Activated T-helper 1 cell treated with anti-CD3 and anti-CD28 coated beads, Interleukin-2, amount 50 U/mL, for 16 hours (primary cell): ENCODE measurements at regions not wholly inside any gene's neighbourhood (a gene's known extent, or its start where the extent isn't known, plus 50 kb on each side); places are given as distances from the start of the nearest gene placed in this dataset.
"Not testable (repeated sequence)": the region's sequence is repeated elsewhere in the genome, so short reads cannot be mapped to it uniquely, and the experiment has no call there.

Experiments
- DNase-seq, 2 donors: peaks; one replicate each; pipeline ENCODE4 v3.0.0-alpha.2; 2020; ENCODE audit warnings: low read depth in 1 of 2, low spot score in 1 of 2

- not testable (repeated sequence) for DNase-seq
Observed at GRCh38 chr19:34871911-34872310, 54.8 kb upstream of the ZNF30 start.

GRCh38 chr19:34867631-34868030 is 59.1 kb upstream of the ZNF30 start:
- no peak for DNase-seq

DNA sequence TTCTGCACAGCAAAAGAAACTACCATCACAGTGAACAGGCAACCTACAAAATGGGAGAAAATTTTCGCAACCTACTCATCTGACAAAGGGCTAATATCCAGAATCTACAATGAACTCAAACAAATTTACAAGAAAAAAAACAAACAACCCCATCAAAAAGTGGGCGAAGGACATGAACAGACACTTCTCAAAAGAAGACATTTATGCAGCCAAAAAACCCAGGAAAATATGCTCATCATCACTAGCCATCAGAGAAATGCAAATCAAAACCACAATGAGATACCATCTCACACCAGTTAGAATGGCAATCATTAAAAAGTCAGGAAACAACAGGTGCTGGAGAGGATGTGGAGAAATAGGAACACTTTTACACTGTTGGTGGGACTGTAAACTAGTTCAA is 61.5 kb upstream of the ZNF30 start:
- not testable (repeated sequence) for DNase-seq

GRCh38 chr19:34859823-34860736 is 66.6 kb upstream of the ZNF30 start:
- DNase-seq: not testable (repeated sequence)

DNA sequence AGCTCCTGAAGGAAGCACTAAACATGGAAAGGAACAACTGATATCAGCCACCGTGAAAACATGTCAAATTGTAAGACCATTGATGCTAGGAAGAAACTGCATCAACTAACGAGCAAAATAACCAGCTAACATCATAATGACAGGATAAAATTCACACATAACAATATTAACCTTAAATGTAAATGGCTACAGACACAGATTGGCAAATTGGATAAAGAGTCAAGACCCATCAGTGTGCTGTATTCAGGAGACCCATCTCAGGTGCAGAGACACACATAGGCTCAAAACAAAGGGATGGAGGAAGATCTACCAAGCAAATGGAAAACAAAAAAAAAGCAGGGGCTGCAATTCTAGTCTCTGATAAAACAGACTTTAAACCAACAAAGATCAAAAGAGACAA is 67.4 kb upstream of the ZNF30 start:
- DNase-seq: not testable (repeated sequence)

DNA sequence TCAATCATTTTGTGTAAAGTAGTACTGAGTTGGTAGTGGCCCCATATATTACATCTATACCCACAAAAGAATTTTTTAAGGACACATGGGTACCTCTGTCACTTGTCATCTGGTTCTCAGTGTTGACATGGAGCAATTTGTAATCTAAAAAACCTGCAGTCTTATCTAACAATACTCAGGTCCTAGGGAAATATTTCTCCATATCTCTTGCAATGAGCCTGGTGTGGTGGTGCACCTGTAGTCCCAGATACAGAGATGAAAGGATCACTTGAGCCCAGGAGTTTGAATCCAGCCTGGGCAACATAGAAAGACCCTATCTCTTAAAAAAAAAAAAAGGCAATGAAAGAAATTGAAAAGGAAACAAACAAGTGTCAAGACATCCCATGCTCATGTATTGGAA is 70.7 kb upstream of the ZNF30 start:
- no peak for DNase-seq

DNA sequence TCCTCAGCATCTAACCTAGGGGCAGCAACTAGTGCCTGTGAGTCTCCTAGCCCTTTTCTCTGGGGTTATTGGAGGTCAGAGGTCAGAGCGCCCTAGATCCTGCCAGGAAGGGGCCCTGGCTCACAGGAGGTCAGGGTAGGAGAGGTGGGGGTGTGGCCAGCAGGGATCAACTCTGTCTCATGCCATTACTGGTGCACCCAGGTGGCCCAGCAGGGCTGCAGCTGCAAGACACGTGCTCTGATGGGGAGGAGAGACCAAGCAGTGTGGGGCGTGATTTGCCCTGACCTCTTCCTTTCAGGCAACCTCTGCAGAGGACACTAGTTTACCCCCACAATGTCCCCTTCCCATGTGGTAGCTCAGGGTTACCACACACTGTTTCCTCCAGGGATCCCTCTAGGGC is 73.3 kb upstream of the ZNF30 start:
- no peak for DNase-seq

DNA sequence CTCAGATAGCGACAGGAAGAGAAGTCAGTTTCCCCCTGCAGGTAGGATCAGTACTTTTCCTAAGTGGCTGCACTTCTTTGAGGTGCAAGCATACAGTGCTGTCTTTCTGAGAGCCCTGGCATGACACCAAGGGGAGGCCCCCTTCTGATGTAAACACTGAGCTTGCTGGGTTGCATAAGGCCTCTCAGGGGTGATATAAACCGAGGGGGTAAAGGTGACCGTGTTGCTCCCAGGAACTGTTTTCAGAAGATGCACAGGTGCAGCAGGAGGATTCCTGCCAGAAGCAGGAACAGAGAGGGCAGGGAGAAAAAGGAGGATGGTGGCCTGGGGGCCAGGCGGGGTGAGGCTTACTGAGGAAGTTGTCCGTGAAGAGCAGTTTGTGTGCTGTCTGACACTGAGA is 74.0 kb upstream of the ZNF30 start:
- DNase-seq: no peak

DNA sequence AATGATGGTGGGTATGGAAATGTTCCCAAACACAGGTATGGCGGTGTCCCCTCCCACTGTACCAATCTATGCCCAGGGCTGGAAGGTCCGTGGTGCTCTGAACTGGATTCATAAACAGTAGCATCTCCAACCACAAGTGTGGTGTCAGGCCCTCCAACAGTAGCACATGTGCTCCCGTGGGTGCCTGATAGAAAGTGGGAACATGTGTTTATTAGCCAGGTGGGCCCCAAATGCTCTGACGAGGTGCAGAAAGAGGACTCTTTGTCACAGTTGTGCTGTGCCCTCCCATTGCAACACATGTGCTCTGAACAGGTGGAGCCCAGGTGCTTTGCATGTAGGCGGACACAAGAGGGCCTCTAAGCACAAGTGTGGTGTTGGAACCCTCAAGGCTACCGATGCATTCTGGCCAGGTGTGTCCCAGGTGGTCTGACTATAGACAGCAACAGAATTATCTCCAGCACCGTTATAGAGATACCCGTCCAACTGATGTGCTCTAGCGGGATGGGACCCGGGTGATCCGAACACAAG is 75.4 kb upstream of the ZNF30 start:
- no peak for DNase-seq

GRCh38 chr19:34847393-34847792 is 74.4 kb upstream of the ZNF599 start:
- DNase-seq: no peak

- no peak for DNase-seq
Observed at GRCh38 chr19:34844277-34844676, 71.3 kb upstream of the ZNF599 start.

DNA sequence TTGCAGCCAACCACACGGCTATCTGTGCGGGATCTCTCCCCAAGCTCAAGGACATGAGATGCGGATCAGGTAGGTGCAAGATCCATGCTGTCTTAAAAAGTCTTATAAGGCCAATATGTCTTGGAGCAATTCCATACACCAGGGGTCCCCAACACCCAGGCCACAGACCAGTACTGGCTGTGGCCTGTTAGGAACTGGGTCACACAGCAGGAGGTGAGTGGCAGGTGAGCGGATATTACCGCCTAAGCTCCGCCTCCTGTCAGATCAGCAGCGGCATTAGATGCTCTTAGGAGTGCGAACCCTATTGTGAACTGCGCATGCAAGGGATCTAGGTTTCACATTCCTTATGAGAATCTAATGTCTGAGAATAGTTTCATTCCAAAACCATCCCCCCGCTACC is 68.8 kb upstream of the ZNF599 start:
- DNase-seq: no peak

- peak in 1 of 2 donors; percentile 2 for DNase-seq
Observed at GRCh38 chr19:34838753-34839431, 65.9 kb upstream of the ZNF599 start.

GRCh38 chr19:34838248-34838647 is 65.2 kb upstream of the ZNF599 start:
- no peak for DNase-seq

DNA sequence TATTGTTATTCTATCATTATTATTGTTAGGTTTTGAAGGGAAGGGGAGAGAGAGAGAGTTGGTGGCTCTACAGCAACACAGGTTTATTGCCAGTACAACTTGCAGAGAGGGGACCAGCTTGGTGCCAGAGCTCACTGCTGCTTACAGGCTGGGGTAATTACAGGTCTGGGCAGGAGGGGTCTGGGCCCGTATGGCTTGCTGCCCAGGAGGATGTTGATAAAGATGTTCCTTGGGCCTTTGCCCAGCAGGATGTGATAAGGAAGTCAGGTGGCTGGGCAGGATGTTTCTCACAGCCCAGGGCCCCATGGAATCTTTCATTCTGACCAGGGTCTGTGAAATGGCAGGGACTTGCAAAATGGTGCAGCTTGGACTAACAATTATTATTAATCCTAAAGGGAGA is 64.2 kb upstream of the ZNF599 start:
- no peak for DNase-seq

- DNase-seq: no peak
Observed at GRCh38 chr19:34835631-34836351, 62.8 kb upstream of the ZNF599 start.

DNA sequence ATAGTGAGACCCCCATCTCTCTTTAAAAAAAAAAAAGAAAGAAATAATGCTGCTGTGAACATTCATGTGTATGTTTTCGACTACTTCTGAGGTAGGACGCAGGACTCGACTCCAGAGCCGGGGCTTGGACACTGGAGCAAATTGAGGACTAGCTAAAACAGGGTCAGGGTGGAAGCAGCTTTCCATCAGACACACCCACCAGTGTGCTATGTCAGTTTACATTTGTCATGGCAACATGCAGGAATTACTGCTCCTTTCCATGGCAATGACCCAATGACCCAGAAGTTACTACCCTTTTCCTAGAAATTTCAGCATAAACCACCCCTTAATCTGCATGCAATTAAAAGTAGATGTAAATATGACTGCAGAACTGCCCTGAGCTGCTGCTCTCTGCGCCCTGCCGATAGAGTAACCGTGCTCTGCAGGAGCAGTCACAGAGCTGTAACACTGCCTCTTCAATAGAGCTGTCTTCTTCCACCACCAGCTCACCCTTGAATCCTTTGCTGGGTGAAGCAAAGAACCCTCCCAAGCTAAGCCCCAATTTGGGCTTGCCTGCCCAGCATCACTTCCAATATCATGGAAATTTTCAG is 61.6 kb upstream of the ZNF599 start:
- no peak for DNase-seq

DNA sequence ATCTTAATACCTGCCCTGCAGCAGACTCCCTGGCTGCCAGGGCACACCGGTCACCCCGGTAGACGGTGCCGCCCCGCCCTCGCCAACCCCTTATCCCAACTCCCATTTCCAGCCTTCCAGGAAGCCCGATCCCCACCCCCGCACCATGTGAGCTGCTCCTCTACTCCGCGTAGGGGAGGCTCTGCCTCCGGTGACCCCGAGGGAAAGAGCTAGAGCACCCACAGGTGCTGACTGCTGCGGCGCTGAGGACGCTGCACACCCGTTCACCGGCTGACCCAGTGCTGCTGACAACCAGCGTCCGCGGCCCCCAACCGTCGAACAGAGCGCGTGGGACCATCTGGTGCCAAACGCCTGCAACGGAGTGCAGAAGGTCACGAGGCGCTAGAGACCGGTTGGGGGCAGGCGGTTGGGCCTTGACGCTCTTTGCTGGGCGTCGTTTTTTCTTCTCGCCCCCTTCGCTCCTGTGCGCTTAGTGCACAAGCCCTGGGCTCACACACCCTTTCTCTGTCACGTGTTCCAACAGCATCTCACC is 59.6 kb upstream of the ZNF599 start:
- DNase-seq: no peak

GRCh38 chr19:34831714-34832113 is 58.7 kb upstream of the ZNF599 start:
- no peak for DNase-seq

- no peak for DNase-seq
Observed at GRCh38 chr19:34828156-34828555, 55.1 kb upstream of the ZNF599 start.

DNA sequence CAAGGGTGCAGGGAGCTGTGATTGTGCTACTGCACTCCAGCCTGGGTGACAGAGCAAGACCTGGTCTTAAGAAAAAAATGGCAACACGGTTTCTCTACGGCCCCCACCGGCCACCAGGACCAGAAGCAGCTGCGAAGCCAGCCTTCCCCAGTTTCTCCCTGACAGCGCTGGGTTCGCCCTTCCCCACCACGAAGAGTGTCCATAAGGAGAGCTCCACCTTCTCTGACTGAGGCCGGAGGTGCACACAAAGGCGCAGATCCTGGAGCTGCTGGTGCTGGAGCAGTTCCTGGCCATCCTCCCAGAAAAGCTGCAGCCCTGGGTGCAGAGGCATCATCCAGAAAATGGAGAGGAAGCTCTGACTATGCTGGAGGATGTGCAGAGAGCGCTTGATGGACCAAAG is 52.2 kb upstream of the ZNF599 start:
- no peak for DNase-seq
